GM23338 (cell line): ENCODE measurements at regions not wholly inside any gene's neighbourhood (a gene's known extent, or its start where the extent isn't known, plus 50 kb on each side); places are given as distances from the start of the nearest gene placed in this dataset.

Experiments used
- CREB1 ChIP-seq: fragments of 250-450 bp; sonication (Bioruptor Pico); IDR thresholded peaks from 2 replicates; pipeline ENCODE4 v1.5.0; 2020; ENCODE audit warnings: low read depth, mild to moderate bottlenecking, moderate library complexity
- CTCF ChIP-seq, 2 experiments: fragments of 200-600 bp in 1 of 2; sonication (generic) in 1 of 2; conservative IDR thresholded peaks; 2 replicates each; pipeline versions ENCODE4 v1.5.1 to v1.6.1; 2016 to 2017; ENCODE audit warnings: antibody characterized with exemption in 2 of 2, low read depth in 2 of 2, mild to moderate bottlenecking in 2 of 2, moderate library complexity in 1 of 2
- ETS1 ChIP-seq: IDR thresholded peaks from 2 replicates; pipeline ENCODE4 v1.6.1; 2016; ENCODE audit warnings: antibody characterized with exemption
- EZH2 ChIP-seq: fragments of 200-600 bp; sonication (generic); IDR thresholded peaks from one replicate; pipeline ENCODE4 v1.8.0; 2017; ENCODE audit warnings: antibody characterized with exemption, mild to moderate bottlenecking, low read depth; ENCODE audit not compliant: unreplicated experiment
- EZH2phosphoT487 ChIP-seq: fragments of 200-600 bp; sonication (generic); IDR thresholded peaks from one replicate; pipeline ENCODE4 v1.8.1; 2018; ENCODE audit warnings: antibody characterized with exemption; ENCODE audit not compliant: unreplicated experiment
- JUNB ChIP-seq: IDR thresholded peaks from one replicate; pipeline ENCODE4 v1.6.1; 2016; ENCODE audit warnings: antibody characterized with exemption; ENCODE audit not compliant: unreplicated experiment
- POLR2AphosphoS5 ChIP-seq: IDR thresholded peaks from 2 replicates; pipeline ENCODE4 v1.6.1; 2016; ENCODE audit warnings: antibody characterized with exemption, low read depth
- STAT1 ChIP-seq: IDR thresholded peaks from one replicate; pipeline ENCODE4 v1.6.1; 2016; ENCODE audit warnings: antibody characterized with exemption; ENCODE audit not compliant: unreplicated experiment
- ZNF114 ChIP-seq: fragments of 250-450 bp; sonication (Bioruptor Pico); IDR thresholded peaks from 2 replicates; pipeline ENCODE4 v1.5.0; 2020; ENCODE audit warnings: mild to moderate bottlenecking, moderate library complexity
- ZNF462 ChIP-seq: fragments of 250-450 bp; sonication (Bioruptor Pico); IDR thresholded peaks from 2 replicates; pipeline ENCODE4 v1.5.0; 2020; ENCODE audit warnings: mild to moderate bottlenecking, moderate library complexity
- TF ChIP-seq, protein P1 (sequence below): IDR thresholded peaks from one replicate; pipeline ENCODE4 v1.6.1; 2018; ENCODE audit warnings: antibody characterized with exemption; ENCODE audit not compliant: unreplicated experiment

DNA sequence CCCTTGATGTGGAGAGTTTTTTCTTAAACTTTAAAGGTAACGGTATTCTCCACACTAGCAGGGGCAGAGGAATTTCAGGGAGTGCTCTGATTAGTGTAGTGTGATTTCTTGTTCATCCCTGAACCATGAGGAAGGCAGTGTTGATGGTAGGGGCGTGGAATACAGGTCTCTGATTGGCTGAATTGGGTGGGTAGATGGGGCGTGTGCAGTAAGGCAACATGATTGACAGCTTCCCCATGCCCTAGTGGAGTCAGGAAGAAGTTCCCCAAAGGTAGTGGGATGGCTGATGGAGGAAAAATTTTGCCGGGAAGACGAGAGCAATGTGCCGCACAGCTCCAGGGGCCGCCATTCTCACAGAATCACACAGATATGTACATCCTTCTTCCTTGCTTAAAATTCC lies 97.4 kb upstream of the SALL4 start:
- no peak for TF ChIP-seq ETS1
- TF ChIP-seq CTCF (conservative IDR thresholded peaks at IDR 0.05; ENCODE audit: low read depth in 2 of 2) = 0 out of 4 replicates have a peak, but pooled peaks of 1 of the 2 experiments have one; percentile 17
- no peak for TF ChIP-seq POLR2AphosphoS5
- TF ChIP-seq EZH2phosphoT487 = no peak
- TF ChIP-seq EZH2 = no peak
- TF ChIP-seq, protein P1, sequence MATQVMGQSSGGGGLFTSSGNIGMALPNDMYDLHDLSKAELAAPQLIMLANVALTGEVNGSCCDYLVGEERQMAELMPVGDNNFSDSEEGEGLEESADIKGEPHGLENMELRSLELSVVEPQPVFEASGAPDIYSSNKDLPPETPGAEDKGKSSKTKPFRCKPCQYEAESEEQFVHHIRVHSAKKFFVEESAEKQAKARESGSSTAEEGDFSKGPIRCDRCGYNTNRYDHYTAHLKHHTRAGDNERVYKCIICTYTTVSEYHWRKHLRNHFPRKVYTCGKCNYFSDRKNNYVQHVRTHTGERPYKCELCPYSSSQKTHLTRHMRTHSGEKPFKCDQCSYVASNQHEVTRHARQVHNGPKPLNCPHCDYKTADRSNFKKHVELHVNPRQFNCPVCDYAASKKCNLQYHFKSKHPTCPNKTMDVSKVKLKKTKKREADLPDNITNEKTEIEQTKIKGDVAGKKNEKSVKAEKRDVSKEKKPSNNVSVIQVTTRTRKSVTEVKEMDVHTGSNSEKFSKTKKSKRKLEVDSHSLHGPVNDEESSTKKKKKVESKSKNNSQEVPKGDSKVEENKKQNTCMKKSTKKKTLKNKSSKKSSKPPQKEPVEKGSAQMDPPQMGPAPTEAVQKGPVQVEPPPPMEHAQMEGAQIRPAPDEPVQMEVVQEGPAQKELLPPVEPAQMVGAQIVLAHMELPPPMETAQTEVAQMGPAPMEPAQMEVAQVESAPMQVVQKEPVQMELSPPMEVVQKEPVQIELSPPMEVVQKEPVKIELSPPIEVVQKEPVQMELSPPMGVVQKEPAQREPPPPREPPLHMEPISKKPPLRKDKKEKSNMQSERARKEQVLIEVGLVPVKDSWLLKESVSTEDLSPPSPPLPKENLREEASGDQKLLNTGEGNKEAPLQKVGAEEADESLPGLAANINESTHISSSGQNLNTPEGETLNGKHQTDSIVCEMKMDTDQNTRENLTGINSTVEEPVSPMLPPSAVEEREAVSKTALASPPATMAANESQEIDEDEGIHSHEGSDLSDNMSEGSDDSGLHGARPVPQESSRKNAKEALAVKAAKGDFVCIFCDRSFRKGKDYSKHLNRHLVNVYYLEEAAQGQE = no peak
- TF ChIP-seq CREB1 (CRISPR knock-in tag) = no peak
- TF ChIP-seq ZNF114 (CRISPR knock-in tag) = no peak
- TF ChIP-seq JUNB = no peak
- TF ChIP-seq STAT1 = no peak
- TF ChIP-seq ZNF462 (CRISPR knock-in tag) = no peak
